ENCODE measurements at regions not wholly inside any gene's neighbourhood (a gene's known extent, or its start where the extent isn't known, plus 50 kb on each side); places are given as distances from the start of the nearest gene placed in this dataset.
"Not testable (repeated sequence)": the region's sequence is repeated elsewhere in the genome, so short reads cannot be mapped to it uniquely, and the experiment has no call there.

DNA sequence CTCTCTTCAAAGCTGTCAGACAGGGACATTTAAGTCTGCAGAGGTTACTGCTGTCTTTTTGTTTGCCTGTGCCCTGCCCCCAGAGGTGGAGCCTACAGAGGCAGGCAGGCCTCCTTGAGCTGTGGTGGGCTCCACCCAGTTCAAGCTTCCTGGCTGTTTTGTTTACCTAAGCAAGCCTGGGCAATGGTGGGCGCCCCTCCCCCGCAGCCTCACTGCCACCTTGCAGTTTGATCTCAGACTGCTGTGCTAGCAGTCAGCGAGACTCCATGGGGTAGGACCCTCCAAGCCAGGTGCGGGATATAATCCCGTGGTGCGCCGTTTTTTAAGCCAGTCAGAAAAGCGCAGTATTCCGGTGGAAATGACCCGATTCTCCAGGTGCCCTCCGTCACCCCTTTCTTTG, 454.7 kb downstream of the PDZRN4 start:
- TF ChIP-seq POLR2A (IDR thresholded peaks at IDR 0.05): not testable (repeated sequence)
- TF ChIP-seq, protein P1, sequence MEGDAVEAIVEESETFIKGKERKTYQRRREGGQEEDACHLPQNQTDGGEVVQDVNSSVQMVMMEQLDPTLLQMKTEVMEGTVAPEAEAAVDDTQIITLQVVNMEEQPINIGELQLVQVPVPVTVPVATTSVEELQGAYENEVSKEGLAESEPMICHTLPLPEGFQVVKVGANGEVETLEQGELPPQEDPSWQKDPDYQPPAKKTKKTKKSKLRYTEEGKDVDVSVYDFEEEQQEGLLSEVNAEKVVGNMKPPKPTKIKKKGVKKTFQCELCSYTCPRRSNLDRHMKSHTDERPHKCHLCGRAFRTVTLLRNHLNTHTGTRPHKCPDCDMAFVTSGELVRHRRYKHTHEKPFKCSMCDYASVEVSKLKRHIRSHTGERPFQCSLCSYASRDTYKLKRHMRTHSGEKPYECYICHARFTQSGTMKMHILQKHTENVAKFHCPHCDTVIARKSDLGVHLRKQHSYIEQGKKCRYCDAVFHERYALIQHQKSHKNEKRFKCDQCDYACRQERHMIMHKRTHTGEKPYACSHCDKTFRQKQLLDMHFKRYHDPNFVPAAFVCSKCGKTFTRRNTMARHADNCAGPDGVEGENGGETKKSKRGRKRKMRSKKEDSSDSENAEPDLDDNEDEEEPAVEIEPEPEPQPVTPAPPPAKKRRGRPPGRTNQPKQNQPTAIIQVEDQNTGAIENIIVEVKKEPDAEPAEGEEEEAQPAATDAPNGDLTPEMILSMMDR (IDR thresholded peaks at IDR 0.05): not testable (repeated sequence)
